B cell (primary cell): ENCODE measurements at regions not wholly inside any gene's neighbourhood (a gene's known extent, or its start where the extent isn't known, plus 50 kb on each side); places are given as distances from the start of the nearest gene placed in this dataset.

Experiments
- ATAC-seq: fragments of 200-7000 bp; cut with Tn5 transposase; one replicate; pipeline ENCODE4 v1.10.0; 2021; ENCODE audit warnings: low read depth, mild to moderate bottlenecking, moderate number of reproducible peaks, moderate library complexity
- CTCF ChIA-PET: fragments of 350-600 bp; sonication (Branson Sonifier 250); formaldehyde crosslinking; loops from one replicate; lab custom pipeline; 2021; ENCODE audit warnings: antibody characterized with exemption, inconsistent platforms; lab: Charles Lee
- POLR2A ChIA-PET: fragments of 350-600 bp; sonication (Branson Sonifier 250); formaldehyde crosslinking; loops from one replicate; lab custom pipeline; 2021; ENCODE audit warnings: antibody characterized with exemption; lab: Charles Lee
- DNase-seq: peaks from one replicate; pipeline ENCODE4 v3.0.0; 2013
- H2AFZ ChIP-seq: 2 replicates; pipeline ENCODE4 v1.6.1; 2012; ENCODE audit warnings: mild to moderate bottlenecking, low read depth, low read length; ENCODE audit not compliant: insufficient read depth, poor library complexity, severe bottlenecking
- H3K27ac ChIP-seq, 2 donors: 1 replicate in 1 of 2; 2 replicates in 1 of 2; pipeline ENCODE4 v1.5.1; 2012 to 2013; ENCODE audit warnings: low read length in 2 of 2, mild to moderate bottlenecking in 2 of 2, moderate library complexity in 1 of 2
- H3K27me3 ChIP-seq, 4 experiments: fragments of 200-600 bp in 1 of 4; sonication (generic) in 1 of 4; replicated peaks in 1 of 4; 1 replicate in 2 of 4; 2 replicates in 2 of 4; pipeline versions ENCODE4 v1.6.1 to v1.7.0; 2013 to 2016; ENCODE audit warnings: low read length in 3 of 4, mild to moderate bottlenecking in 2 of 4, mixed read lengths in 1 of 4, moderate library complexity in 1 of 4; ENCODE audit not compliant: insufficient read depth in 4 of 4, control insufficient read depth in 3 of 4; ENCODE audit errors: control extremely low read depth in 1 of 4
- H3K36me3 ChIP-seq, 2 experiments: replicated peaks in 1 of 2; 1 replicate in 1 of 2; 2 replicates in 1 of 2; pipeline versions ENCODE4 v1.6.1 to v1.7.1; 2013; ENCODE audit warnings: low read length in 1 of 2; ENCODE audit not compliant: insufficient read depth in 2 of 2, control insufficient read depth in 1 of 2; ENCODE audit errors: control extremely low read depth in 1 of 2, extremely low read depth in 1 of 2
- H3K4me1 ChIP-seq, 2 donors: fragments of 200-600 bp in 1 of 2; sonication (generic) in 1 of 2; 1 replicate in 1 of 2; 2 replicates in 1 of 2; pipeline versions ENCODE4 v1.5.1 to v1.6.1; 2013 to 2017; ENCODE audit warnings: low read length in 2 of 2; ENCODE audit not compliant: control insufficient read depth in 2 of 2, insufficient read depth in 2 of 2
- H3K4me2 ChIP-seq: replicated peaks from 2 replicates; pipeline ENCODE3; 2012; ENCODE audit warnings: mild to moderate bottlenecking, low read depth, low read length; ENCODE audit not compliant: poor library complexity, severe bottlenecking
- H3K4me3 ChIP-seq, 5 experiments: fragments of 200-600 bp in 1 of 5; sonication (generic) in 1 of 5; 1 replicate in 3 of 5; 2 replicates in 2 of 5; pipeline versions ENCODE4 v1.5.1 to v1.7.0; 2011 to 2016; ENCODE audit warnings: low read length in 4 of 5, mild to moderate bottlenecking in 4 of 5, low read depth in 2 of 5, control low read depth in 1 of 5, moderate library complexity in 1 of 5; ENCODE audit not compliant: insufficient read depth in 1 of 5; ENCODE audit errors: control extremely low read depth in 1 of 5, extremely low read depth in 1 of 5
- H3K79me2 ChIP-seq: fragments of 200-600 bp; sonication (generic); one replicate; pipeline ENCODE4 v1.6.0; 2016; ENCODE audit warnings: low read length; ENCODE audit not compliant: control insufficient read depth, insufficient read depth
- H3K9ac ChIP-seq: fragments of 200-600 bp; sonication (generic); 2 replicates; pipeline ENCODE4 v1.6.1; 2017; ENCODE audit warnings: mild to moderate bottlenecking, low read length, moderate library complexity
- H3K9me3 ChIP-seq, 3 donors: one replicate each; pipeline versions ENCODE4 v1.6.1 to v1.7.1; 2013; ENCODE audit warnings: low read length in 2 of 3; ENCODE audit not compliant: control insufficient read depth in 2 of 3, insufficient read depth in 1 of 3; ENCODE audit errors: control extremely low read depth in 1 of 3
- H4K20me1 ChIP-seq: 2 replicates; pipeline ENCODE4 v1.6.0; 2012; ENCODE audit warnings: mild to moderate bottlenecking, low read length; ENCODE audit not compliant: insufficient read depth, control insufficient read depth, poor library complexity, severe bottlenecking
- H3K27ac Mint-ChIP-seq: one replicate; pipeline ENCODE4 v1.8.0; 2021; ENCODE audit warnings: mixed read lengths
- H3K27me3 Mint-ChIP-seq: one replicate; pipeline ENCODE4 v1.8.0; 2021; ENCODE audit warnings: mixed read lengths
- H3K4me1 Mint-ChIP-seq: one replicate; pipeline ENCODE4 v1.8.0; 2021; ENCODE audit warnings: mixed read lengths
- H3K4me3 Mint-ChIP-seq: one replicate; pipeline ENCODE4 v1.8.0; 2021; ENCODE audit warnings: mixed read lengths
- H3K9me3 Mint-ChIP-seq: one replicate; pipeline ENCODE4 v1.8.0; 2022; ENCODE audit warnings: mixed read lengths; ENCODE audit not compliant: insufficient read depth
- CTCF ChIP-seq: fragments of 200-600 bp; IDR thresholded peaks from one replicate; pipeline ENCODE4 v1.8.0; 2022; ENCODE audit warnings: antibody characterized with exemption, mild to moderate bottlenecking
- EZH2 ChIP-seq: IDR thresholded peaks from 2 replicates; pipeline ENCODE4 v1.6.1; 2012; ENCODE audit warnings: borderline replicate concordance, low read depth, mild to moderate bottlenecking, moderate library complexity, low read length; ENCODE audit not compliant: insufficient read depth, poor library complexity, severe bottlenecking
- WGBS: methylation state at CpG from one replicate; pipeline ENCODE4 v1.1.5; 2013; ENCODE audit warnings: missing lambda C conversion rate; ENCODE audit not compliant: insufficient coverage; 5-methylcytosine and 5-hydroxymethylcytosine counted together
- intact Hi-C: fragments of 100-400 bp; cut with micrococcal nuclease; formaldehyde crosslinking; loops from one replicate; pipeline ENCODE4 v1.10.0; 2022

DNA sequence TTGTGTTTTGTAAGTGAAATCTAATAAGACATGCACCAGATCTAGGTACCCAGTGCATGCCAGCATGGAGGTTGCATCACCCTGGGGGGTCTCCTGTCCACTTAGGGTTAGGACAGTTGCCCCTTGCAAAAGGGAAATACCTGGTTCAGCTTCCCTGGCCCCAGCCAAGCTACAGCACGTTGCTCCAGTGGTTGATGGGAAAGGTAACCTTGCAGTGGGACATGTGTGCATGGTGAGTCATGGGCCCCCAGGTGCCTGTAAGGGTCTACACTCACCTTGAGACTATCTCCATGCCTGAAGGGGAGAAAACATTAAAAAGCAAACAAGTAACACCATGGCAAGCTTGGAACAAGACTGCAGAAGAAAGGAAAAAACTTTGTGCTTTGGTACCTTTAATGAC, 143.9 kb downstream of the LSM5 start:
- Mint-ChIP-seq H3K27me3 (peaks cover 5% of the 10 kb centered on the region), H3K9me3 (peaks cover 4% of the 10 kb centered on the region), H3K27ac (no peak overlapping the region), H3K4me1 (no peaks in the 10 kb centered on the region), H3K4me3 (no peak overlapping the region)
- no peaks in the 10 kb centered on the region for H3K9me3 ChIP-seq
- ATAC-seq (no peak), DNase-seq (no peak)
- WGBS, result 50% methylated on average over 1 of the region's 1 CpG
- H3K27me3 ChIP-seq, result no peaks in the 10 kb centered on the region
- H4K20me1 ChIP-seq, result no peaks in the 10 kb centered on the region
- H3K79me2 ChIP-seq, result no peaks in the 10 kb centered on the region
- no peak overlapping the region for H3K4me2 ChIP-seq
- TF ChIP-seq CTCF (no peak), EZH2 (no peak)
- no peak overlapping the region for H3K27ac ChIP-seq
- no peaks in the 10 kb centered on the region for H3K4me1 ChIP-seq
- H3K9ac ChIP-seq, result no peak overlapping the region
- intact Hi-C loops, result loop anchor here (5.0 kb wide), 1 partner anchor 604 kb away; no protein-coding TSS in a partner anchor
- ChIA-PET CTCF (no interaction called here), POLR2A (no interaction called here)
- H3K36me3 ChIP-seq, result no peaks in the 10 kb centered on the region
- H2AFZ ChIP-seq, result no peak overlapping the region
- no peak overlapping the region for H3K4me3 ChIP-seq

GRCh38 chr7:32336726-32337125, 153.5 kb downstream of the LSM5 start:
- peaks cover 1 to 7% (median 2%) of the 10 kb centered on the region in 3 donors for H3K9me3 ChIP-seq
- H3K79me2 ChIP-seq, result no peaks in the 10 kb centered on the region
- H3K4me3 ChIP-seq, result no peak overlapping the region
- H3K9ac ChIP-seq, result no peak overlapping the region
- Mint-ChIP-seq H3K9me3 (no peaks in the 10 kb centered on the region), H3K27me3 (peaks cover 4% of the 10 kb centered on the region), H3K4me1 (no peaks in the 10 kb centered on the region), H3K4me3 (no peak overlapping the region), H3K27ac (no peak overlapping the region)
- H3K4me2 ChIP-seq, result no peak overlapping the region
- H3K27ac ChIP-seq, result no peak overlapping the region
- intact Hi-C loops, result no loop called here
- WGBS, result 80% methylated on average over 2 of the region's 2 CpGs
- ATAC-seq, result no peak
- TF ChIP-seq EZH2, result no peak
- TF ChIP-seq CTCF, result no peak
- ChIA-PET CTCF (no interaction called here), POLR2A (no interaction called here)
- no peaks in the 10 kb centered on the region for H3K36me3 ChIP-seq
- no peak overlapping the region for H2AFZ ChIP-seq
- H3K4me1 ChIP-seq, result no peaks in the 10 kb centered on the region
- no peak for DNase-seq
- no peaks in the 10 kb centered on the region for H3K27me3 ChIP-seq
- no peaks in the 10 kb centered on the region for H4K20me1 ChIP-seq
